Activated T-helper 17 cell treated with anti-CD3 and anti-CD28 coated beads, Interleukin-2, amount 50 U/mL, for 72 hours (primary cell): ENCODE measurements at regions not wholly inside any gene's neighbourhood (a gene's known extent, or its start where the extent isn't known, plus 50 kb on each side); places are given as distances from the start of the nearest gene placed in this dataset.

Experiments
- ATAC-seq: fragments of 150-1000 bp; cut with Tn5 transposase; replicated peaks from 2 replicates; pipeline ENCODE4 v1.10.0; 2021; ENCODE audit warnings: mild to moderate bottlenecking, moderate library complexity
- H3K27ac Mint-ChIP-seq: one replicate; pipeline ENCODE4 v1.8.0; 2022; ENCODE audit warnings: mixed read lengths
- H3K27me3 Mint-ChIP-seq: one replicate; pipeline ENCODE4 v1.8.0; 2022; ENCODE audit warnings: mixed read lengths
- H3K36me3 Mint-ChIP-seq: one replicate; pipeline ENCODE4 v1.8.0; 2022; ENCODE audit warnings: low read depth, mild to moderate bottlenecking, mixed read lengths
- H3K4me1 Mint-ChIP-seq: one replicate; pipeline ENCODE4 v1.8.0; 2022; ENCODE audit warnings: mixed read lengths
- H3K4me3 Mint-ChIP-seq: one replicate; pipeline ENCODE4 v1.8.0; 2022; ENCODE audit warnings: mild to moderate bottlenecking, mixed read lengths
- H3K9me3 Mint-ChIP-seq: one replicate; pipeline ENCODE4 v1.8.0; 2022; ENCODE audit warnings: mixed read lengths

- H3K4me3 Mint-ChIP-seq = no peak overlapping the region
- H3K36me3 Mint-ChIP-seq = no peaks in the 10 kb centered on the region
- no peak overlapping the region for H3K27ac Mint-ChIP-seq
- H3K4me1 Mint-ChIP-seq = no peaks in the 10 kb centered on the region
- no peak for ATAC-seq
- peaks cover 14% of the 10 kb centered on the region for H3K9me3 Mint-ChIP-seq
- no peaks in the 10 kb centered on the region for H3K27me3 Mint-ChIP-seq
Observed at GRCh38 chr9:80521151-80521550, 949.4 kb downstream of the TLE4 start.

- ATAC-seq = no peak
- H3K27me3 Mint-ChIP-seq = no peaks in the 10 kb centered on the region
- no peaks in the 10 kb centered on the region for H3K4me1 Mint-ChIP-seq
- H3K9me3 Mint-ChIP-seq = peaks cover 14% of the 10 kb centered on the region
- H3K27ac Mint-ChIP-seq = no peak overlapping the region
- no peak overlapping the region for H3K4me3 Mint-ChIP-seq
- H3K36me3 Mint-ChIP-seq = no peaks in the 10 kb centered on the region
Observed at GRCh38 chr9:80520231-80520630, 948.5 kb downstream of the TLE4 start.

GRCh38 chr9:80518441-80518840, 946.7 kb downstream of the TLE4 start:
- no peak for ATAC-seq
- Mint-ChIP-seq H3K4me1 (no peaks in the 10 kb centered on the region), H3K4me3 (no peak overlapping the region), H3K9me3 (peaks cover 13% of the 10 kb centered on the region), H3K27me3 (no peaks in the 10 kb centered on the region), H3K36me3 (no peaks in the 10 kb centered on the region), H3K27ac (no peak overlapping the region)

GRCh38 chr9:80516679-80517078, 944.9 kb downstream of the TLE4 start:
- H3K27ac Mint-ChIP-seq = no peak overlapping the region
- no peak overlapping the region for H3K4me3 Mint-ChIP-seq
- peaks cover 17% of the 10 kb centered on the region for H3K9me3 Mint-ChIP-seq
- H3K27me3 Mint-ChIP-seq = no peaks in the 10 kb centered on the region
- H3K4me1 Mint-ChIP-seq = no peaks in the 10 kb centered on the region
- no peaks in the 10 kb centered on the region for H3K36me3 Mint-ChIP-seq
- ATAC-seq = no peak

DNA sequence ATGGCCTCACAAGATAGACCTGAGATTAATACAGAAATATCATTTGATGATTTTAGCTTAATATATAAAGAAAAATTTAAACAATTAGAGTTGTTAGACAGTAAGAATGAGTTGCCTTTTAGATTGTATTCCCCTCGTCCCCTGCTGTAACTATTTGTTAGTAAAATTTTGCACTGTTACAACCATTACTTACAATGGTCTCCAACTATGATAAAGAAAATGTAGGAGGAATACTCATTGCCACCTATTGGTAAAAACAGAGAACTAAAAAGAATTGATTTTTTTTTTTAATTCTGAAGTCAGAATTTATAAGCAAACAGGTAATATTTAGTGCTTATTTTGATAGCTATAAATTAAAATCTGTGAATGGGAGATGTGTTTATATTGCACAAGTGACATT, 937.6 kb downstream of the TLE4 start:
- Mint-ChIP-seq H3K4me3 (no peak overlapping the region), H3K27ac (no peak overlapping the region), H3K4me1 (no peaks in the 10 kb centered on the region), H3K36me3 (no peaks in the 10 kb centered on the region), H3K27me3 (no peaks in the 10 kb centered on the region), H3K9me3 (peaks cover 9% of the 10 kb centered on the region)
- ATAC-seq = no peak

DNA sequence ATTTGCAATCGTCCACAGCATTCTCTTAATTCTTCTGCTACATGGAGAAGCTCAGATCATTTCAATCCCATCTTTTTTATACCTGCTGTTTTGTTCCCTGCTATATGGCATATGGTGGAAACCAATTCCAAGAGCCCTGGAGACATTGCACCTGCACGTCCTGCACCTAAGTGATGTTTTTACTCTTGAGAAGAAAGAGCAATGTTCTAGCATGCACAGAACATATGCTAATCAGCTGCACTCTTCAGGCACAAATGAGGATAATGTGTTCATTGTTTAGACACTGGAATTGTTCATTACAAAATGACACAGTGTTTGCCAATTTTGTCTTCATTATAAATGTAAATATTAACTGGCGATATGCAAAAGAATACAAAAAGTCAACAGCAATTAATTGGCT, 935.8 kb downstream of the TLE4 start:
- H3K4me1 Mint-ChIP-seq = no peaks in the 10 kb centered on the region
- H3K4me3 Mint-ChIP-seq = no peak overlapping the region
- no peaks in the 10 kb centered on the region for H3K36me3 Mint-ChIP-seq
- H3K27ac Mint-ChIP-seq = no peak overlapping the region
- H3K27me3 Mint-ChIP-seq = no peaks in the 10 kb centered on the region
- no peak for ATAC-seq
- H3K9me3 Mint-ChIP-seq = peaks cover 9% of the 10 kb centered on the region

GRCh38 chr9:80504601-80505230, 933.0 kb downstream of the TLE4 start:
- Mint-ChIP-seq H3K27me3 (no peaks in the 10 kb centered on the region), H3K27ac (no peak overlapping the region), H3K4me1 (no peaks in the 10 kb centered on the region), H3K9me3 (no peaks in the 10 kb centered on the region), H3K4me3 (no peak overlapping the region), H3K36me3 (no peaks in the 10 kb centered on the region)
- ATAC-seq = no peak

DNA sequence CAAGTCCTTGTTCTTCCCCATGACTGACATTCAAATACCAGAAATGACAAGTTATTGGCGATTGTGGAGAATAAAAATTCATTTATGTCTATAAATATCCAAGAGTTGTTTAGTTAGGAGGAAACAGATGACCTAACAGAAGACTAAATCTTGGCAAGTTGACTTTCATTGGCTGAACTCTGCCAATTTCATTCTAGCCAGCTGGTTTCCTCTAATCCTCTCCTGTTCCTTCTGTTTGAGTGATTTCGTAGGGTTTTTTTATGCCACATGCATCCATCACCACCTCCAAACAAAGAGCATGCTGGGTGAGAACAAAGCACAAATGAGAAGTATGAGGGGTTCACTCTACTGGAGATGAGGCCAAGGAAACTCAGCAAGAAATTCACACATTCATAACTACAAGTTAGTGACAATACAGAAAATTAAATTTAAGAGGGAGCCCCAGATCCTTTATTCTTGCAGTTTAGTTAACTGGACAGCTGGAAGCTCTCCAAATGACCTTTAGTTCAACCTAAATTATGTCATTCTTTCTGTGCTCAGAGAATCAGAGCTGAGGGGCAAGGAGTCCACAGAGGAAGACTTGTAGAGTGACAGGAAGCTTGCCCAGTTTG, 932.0 kb downstream of the TLE4 start:
- no peak for ATAC-seq
- Mint-ChIP-seq H3K27me3 (no peaks in the 10 kb centered on the region), H3K4me1 (no peaks in the 10 kb centered on the region), H3K4me3 (no peak overlapping the region), H3K36me3 (no peaks in the 10 kb centered on the region), H3K27ac (no peak overlapping the region), H3K9me3 (no peaks in the 10 kb centered on the region)

GRCh38 chr9:80502306-80502705, 930.5 kb downstream of the TLE4 start:
- H3K27ac Mint-ChIP-seq = no peak overlapping the region
- H3K4me1 Mint-ChIP-seq = no peaks in the 10 kb centered on the region
- peaks cover 3% of the 10 kb centered on the region for H3K9me3 Mint-ChIP-seq
- no peak overlapping the region for H3K4me3 Mint-ChIP-seq
- H3K36me3 Mint-ChIP-seq = no peaks in the 10 kb centered on the region
- no peaks in the 10 kb centered on the region for H3K27me3 Mint-ChIP-seq
- no peak for ATAC-seq

GRCh38 chr9:80501635-80502034, 929.9 kb downstream of the TLE4 start:
- Mint-ChIP-seq H3K9me3 (peaks cover 4% of the 10 kb centered on the region), H3K4me3 (no peak overlapping the region), H3K27ac (no peak overlapping the region)

DNA sequence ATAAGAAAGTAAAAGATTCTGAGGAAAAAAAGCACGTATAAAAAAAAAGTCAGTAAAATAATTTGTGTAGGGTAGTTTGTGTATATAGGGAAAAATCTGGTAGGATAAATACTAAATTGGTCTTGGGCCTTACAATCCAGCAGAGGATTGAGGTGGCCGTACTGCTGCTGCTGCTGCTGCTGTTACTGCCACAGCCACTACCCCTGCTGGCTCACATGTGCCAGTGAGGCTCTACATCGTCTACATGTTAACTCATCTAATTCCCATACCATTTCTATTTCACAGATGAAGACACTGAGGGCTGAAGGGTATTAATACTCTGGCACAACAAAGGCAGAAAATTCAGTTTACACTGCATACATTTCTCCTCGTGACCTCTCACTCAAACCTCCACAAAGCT, 928.5 kb downstream of the TLE4 start:
- H3K27ac Mint-ChIP-seq = no peak overlapping the region
- ATAC-seq = no peak
- H3K4me1 Mint-ChIP-seq = no peaks in the 10 kb centered on the region
- no peak overlapping the region for H3K4me3 Mint-ChIP-seq
- no peaks in the 10 kb centered on the region for H3K27me3 Mint-ChIP-seq
- H3K9me3 Mint-ChIP-seq = peaks cover 12% of the 10 kb centered on the region
- H3K36me3 Mint-ChIP-seq = no peaks in the 10 kb centered on the region

More at GRCh38 chr9:80501635-80502034, 929.9 kb downstream of the TLE4 start:
- H3K27me3 Mint-ChIP-seq = no peaks in the 10 kb centered on the region
- ATAC-seq = no peak
- no peaks in the 10 kb centered on the region for H3K4me1 Mint-ChIP-seq
- H3K36me3 Mint-ChIP-seq = no peaks in the 10 kb centered on the region

- H3K27me3 Mint-ChIP-seq = no peaks in the 10 kb centered on the region
- peaks cover 15% of the 10 kb centered on the region for H3K9me3 Mint-ChIP-seq
- no peaks in the 10 kb centered on the region for H3K36me3 Mint-ChIP-seq
- no peaks in the 10 kb centered on the region for H3K4me1 Mint-ChIP-seq
- H3K4me3 Mint-ChIP-seq = no peak overlapping the region
- no peak overlapping the region for H3K27ac Mint-ChIP-seq
- no peak for ATAC-seq
Observed at GRCh38 chr9:80498001-80498555, 926.3 kb downstream of the TLE4 start.

GRCh38 chr9:80496901-80497556, 925.3 kb downstream of the TLE4 start:
- no peaks in the 10 kb centered on the region for H3K27me3 Mint-ChIP-seq
- ATAC-seq = no peak
- no peak overlapping the region for H3K4me3 Mint-ChIP-seq
- H3K9me3 Mint-ChIP-seq = peaks cover 15% of the 10 kb centered on the region
- no peaks in the 10 kb centered on the region for H3K4me1 Mint-ChIP-seq
- no peak overlapping the region for H3K27ac Mint-ChIP-seq
- H3K36me3 Mint-ChIP-seq = no peaks in the 10 kb centered on the region

DNA sequence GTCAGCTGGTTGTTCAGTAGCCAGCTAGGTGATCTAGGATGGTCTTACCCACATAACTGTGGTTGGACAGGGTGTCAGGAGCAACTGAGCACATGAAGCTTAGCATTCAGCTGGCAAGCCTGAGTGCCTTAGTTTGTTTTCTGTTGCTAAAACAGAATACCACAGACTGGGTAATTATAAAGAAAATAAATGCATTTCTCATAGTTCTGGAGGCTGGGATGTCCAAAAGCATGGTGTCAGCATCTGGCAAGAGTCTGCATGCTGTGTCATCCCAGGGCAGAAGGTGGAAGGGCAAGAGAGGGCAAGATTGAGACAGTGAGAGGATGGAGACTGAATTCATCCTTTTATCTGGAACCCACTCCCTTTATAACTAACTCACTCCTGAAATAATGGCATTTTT, 921.5 kb downstream of the TLE4 start:
- ATAC-seq = no peak
- Mint-ChIP-seq H3K4me3 (no peak overlapping the region), H3K9me3 (peaks cover 15% of the 10 kb centered on the region), H3K36me3 (no peaks in the 10 kb centered on the region), H3K27ac (no peak overlapping the region), H3K27me3 (no peaks in the 10 kb centered on the region), H3K4me1 (no peaks in the 10 kb centered on the region)

DNA sequence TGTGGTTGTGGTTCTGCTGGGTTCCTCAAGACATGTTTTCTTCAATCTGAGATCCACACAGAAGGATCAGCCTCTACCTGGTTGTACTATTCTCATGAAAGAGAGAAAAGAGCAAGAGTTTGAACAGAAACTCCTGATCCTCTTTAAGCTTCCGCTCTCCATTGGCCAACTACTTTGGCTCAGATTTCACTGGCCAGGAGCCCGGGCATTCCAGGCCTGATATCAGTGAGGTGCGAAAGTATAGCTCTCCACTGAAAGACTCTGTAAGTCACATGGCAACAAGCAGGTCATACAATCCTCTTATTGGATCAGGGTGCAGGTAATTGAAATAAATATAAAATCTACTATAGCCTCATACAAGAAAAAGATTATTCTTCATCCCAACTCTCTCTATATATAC, 920.5 kb downstream of the TLE4 start:
- no peaks in the 10 kb centered on the region for H3K27me3 Mint-ChIP-seq
- H3K9me3 Mint-ChIP-seq = peaks cover 12% of the 10 kb centered on the region
- no peaks in the 10 kb centered on the region for H3K36me3 Mint-ChIP-seq
- no peaks in the 10 kb centered on the region for H3K4me1 Mint-ChIP-seq
- no peak for ATAC-seq
- H3K27ac Mint-ChIP-seq = no peak overlapping the region
- H3K4me3 Mint-ChIP-seq = no peak overlapping the region
